GM18873 (cell line): ENCODE measurements at regions not wholly inside any gene's neighbourhood (a gene's known extent, or its start where the extent isn't known, plus 50 kb on each side); places are given as distances from the start of the nearest gene placed in this dataset.

ENCODE experiments used
- ATAC-seq: cut with Tn5 transposase; IDR thresholded peaks from one replicate; pipeline ENCODE4 v1.9.1; 2021; ENCODE audit warnings: mild to moderate bottlenecking, moderate library complexity, moderate number of reproducible peaks; ENCODE audit not compliant: unreplicated experiment, low FRiP score

DNA sequence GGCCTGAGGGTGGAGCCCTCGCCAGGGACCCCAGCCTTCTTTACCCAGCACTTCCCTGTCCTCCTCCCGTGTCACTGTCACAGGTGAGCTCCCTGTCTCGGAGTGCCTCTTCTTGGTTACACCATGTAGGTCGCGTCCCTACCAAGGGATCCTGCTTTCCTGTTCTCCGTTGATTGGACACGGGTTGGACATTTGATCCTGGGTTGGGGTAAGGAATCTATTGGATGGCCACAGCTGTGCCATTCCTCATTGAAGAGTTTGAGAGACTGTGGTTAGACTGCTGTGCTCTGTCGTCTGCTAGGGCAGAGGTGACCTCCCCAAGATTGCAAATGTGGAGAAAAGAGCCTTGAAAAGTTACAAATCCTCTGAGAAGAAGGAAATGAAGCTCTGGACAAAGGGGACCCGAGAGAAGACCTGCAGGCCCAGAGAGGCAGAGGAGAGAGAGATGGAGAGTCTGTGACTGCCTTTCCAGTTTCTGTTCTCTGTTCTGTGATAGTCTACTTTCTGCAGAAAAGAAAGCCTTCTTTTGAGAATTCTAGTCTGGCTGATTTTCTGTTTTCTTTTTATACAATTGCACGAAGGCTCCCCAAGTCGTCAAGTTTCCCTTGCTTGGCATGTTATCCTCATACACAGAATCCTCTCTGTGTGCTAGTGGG is 325.7 kb upstream of the RGMA start:
- no peak for ATAC-seq

DNA sequence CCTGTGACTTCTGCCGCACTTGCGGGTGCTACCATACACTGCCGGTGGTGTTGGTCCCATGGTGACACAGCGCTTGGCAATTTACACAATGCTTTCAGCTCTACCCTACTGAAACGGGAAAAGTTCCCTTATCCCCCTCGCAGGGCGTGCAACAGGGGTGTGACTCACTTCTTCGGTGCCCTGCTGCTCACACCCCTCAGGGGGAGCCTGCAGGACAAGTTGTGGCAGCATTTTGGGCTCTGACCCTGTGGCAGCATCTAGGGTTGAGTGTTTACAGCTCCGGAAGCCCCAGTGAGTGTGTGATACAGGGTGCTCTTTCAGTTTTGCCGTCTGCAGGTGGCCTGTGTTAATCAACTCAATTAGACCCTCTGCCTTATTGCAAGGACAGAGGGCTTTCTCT is 324.7 kb upstream of the RGMA start:
- no peak for ATAC-seq

DNA sequence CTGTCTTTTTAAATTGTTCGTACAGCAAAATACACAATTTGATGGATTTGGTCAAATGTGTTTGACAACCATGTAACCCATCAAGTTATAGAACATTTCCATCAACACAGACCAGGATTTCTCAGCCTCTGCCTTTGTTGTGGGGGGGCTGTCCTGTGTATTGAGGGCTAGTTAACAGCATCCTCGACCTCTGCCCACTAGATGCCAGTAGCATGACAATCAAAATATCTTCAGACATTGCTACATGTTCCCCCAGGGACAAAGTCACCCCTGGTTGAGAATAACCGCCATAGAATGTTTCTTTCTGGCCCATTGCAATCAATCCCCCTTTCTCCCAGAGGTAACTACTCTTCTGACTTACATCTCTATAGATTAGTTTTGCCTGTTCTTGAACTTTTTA is 310.1 kb upstream of the RGMA start:
- ATAC-seq = no peak

DNA sequence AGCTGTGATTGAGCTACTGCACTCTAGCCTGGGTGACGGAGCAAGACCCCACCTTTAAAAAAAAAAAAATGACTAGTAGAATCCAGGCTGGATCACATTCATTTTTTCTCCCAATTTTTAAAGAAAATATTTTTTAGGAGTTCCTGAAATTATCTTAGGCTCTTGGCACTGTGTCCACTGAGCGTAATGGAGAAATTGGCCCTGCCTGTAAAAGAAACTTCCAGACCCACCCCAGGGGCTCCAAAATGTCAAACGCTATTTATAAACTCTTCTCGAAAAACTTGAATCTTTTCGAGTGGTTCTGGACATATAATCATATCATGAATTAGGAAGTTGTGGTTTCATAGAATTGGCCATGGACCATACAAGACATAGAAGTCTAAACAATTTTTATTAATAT is 300.2 kb upstream of the RGMA start:
- no peak for ATAC-seq

DNA sequence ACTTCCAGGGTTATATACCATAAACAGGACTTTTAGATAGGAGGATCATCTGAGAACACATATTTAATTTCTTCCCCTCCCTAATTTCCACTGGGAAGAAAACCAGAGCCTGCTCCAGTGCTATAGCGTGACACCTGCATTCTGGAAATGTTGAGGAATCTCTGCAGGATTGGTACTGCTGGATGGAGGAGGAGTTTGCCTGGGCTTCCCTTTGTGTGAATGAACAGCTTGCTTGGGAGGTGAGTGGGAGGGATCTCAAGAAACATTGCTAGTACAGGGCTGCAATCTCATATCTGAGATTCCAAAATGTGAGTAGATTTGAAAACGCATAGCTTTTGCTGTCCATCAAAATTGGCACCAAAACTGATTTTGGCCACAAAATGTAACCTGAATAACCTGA is 295.9 kb upstream of the RGMA start:
- ATAC-seq = no peak

DNA sequence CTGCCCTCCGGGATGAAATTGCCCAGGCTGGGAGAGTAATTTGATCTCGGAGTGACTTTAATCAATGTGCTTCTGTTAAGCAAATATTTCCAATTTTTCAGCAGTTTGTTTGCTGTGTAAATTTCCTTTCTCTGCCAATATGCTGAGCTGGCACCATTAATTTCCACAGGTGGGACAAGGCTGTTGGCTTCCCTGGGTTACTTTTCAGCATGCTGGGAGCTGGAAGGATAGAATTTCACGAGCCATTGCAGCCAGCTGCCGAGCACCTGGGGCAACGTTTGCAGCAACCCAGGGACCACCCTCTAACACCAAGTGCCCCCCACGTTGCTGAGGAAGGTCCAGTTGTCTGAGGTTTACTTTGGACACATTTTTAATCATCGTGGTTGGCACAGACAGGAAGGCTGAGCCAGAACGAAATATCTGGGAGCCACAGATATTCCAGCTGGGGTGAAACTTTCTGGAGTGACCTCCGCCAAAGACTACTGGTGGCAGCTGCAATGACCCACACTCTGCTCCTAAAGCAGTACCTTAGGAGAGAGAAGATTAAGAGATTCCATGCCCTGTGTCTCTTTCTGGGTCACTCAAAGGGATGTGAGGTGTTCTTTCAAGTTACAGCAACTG is 293.3 kb upstream of the RGMA start:
- ATAC-seq = no peak

DNA sequence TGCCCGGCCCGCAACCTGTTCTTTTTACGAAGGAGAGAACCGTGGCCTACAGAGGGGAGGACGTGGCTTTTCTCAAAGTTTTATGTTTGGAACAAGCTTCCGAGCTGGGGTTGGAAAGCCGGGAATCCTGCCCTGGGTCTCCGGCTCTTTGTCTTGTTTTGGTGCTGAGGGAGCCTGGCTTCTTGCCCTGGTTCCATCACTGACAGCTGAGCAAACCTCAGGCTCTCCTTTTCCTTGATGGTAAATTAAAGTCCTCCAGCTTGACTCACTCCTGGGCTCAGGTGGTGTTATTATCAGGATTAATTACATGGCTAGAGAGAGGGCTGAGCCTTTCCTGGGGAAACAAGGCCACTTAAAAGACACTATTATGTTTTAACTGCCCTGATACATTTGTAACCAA is 289.5 kb upstream of the RGMA start:
- ATAC-seq = no peak

DNA sequence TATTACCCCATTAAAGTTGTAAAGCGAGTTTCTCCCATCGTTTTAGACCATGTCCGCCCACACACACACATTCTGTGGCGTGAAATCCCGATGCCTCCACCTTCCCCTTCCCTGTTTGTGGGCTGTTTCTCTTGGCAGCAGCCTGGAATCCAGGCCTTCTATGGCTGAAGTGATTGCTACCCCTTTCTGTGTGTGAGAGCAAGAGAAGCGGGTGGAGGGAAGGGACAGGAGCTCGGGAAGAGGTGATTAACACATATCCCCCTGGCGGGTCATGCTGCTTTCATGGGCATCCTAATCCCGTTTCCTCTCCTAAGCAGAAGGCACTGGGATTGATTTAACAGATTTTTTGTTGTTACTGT is 283.8 kb upstream of the RGMA start:
- ATAC-seq = no peak

DNA sequence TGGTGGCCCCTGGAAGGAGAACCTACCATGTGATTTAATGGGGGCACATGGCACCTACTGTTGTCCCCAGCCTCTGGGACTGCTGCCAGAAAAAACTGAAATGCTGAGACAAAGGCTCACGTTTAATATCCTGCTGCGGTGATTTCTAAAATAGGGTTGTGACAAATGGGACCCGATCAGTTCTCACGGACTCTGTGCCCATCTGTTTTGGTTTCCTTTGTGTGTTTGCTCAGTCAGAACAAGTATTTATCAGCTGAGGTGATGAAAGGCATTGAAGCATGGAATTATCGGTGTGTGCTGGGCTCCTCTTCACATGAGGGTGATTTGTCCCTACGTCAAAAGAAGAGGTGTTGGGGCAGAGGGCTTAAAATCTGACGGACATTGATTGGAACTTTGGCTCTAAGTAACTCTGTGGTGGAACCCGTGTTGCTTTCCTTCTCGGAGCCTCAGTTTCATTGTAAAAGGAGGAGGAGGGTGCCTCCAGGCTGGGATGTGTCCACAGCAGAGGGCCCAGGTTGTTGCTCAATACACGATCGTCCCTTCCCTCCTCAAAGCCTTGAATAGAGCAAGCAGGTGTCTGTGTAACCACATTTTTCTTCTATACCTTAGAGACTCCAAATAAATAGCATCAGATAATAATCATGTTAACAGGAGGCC is 283.3 kb upstream of the RGMA start:
- no peak for ATAC-seq

DNA sequence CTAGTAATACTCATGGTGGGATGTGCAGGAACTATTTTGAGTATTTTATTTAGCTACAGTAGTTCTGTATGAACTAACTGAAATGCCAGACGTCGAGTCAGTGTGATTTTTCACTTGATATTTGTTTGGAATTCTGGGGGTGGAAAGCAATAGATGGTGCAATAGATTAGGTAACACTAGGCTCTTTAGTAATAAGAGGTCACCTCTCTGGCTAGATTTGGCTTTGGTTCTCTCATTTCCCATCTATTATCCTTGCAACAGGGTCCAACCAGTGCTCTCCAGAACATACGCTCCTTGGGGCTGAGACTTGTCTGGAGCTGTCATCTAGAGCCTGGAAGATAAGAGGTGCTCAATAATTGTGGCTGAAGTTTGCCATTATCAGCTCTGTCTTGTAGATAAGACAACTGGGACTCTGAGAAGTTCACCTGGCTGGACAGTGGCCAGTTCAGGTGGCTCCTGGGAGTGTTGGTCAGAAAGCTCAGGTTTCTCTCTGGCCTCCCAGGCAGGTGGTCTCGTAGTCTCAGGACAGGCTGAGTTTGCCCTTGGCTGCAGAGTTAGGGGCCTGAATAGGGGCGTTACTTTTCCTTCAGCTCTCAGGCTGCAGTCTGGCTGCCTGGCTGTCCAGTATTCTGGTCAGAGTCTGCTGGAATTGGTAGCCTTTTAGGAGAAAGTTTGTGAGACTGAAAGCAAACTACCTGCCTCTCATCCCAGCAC is 277.5 kb upstream of the RGMA start:
- ATAC-seq = no peak

DNA sequence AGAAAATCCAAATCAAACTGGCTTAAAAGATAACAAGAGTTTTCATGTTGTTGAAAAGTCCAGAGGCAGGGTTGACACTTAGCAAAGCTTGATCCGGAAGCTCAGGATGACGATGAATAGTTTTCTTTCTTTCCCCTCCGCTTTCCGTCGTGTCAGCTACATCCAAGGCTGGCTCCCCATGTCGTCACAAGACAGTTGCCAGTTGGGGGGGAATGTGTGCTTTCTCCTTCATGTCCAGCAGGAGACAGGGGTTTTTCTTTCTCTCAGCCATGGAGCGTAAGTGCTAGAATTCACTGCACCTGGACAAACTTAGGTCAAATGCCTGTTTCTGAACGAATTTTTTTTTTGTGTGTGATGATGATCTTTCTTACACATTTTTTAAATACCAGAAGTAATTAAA is 273.8 kb upstream of the RGMA start:
- ATAC-seq = no peak

DNA sequence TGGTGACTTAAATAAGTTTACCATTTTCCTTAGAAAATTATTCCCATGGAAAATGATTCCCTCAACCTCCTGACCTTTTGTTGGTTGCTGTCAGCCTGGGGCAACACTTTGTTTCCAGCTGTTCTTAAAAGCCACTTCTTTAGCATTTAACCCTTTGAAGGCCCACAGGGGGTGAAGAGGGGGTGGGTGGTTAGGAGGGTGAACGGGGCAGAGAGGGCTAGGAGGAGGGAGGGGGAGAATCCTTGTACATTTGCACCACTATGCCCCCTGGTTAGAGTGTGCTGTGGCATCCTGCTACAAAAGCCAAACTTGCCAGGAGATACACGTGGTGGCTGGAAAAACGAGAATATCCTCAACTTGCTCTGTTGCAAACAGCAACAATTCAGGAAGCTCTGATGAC is 273.2 kb upstream of the RGMA start:
- ATAC-seq = no peak

DNA sequence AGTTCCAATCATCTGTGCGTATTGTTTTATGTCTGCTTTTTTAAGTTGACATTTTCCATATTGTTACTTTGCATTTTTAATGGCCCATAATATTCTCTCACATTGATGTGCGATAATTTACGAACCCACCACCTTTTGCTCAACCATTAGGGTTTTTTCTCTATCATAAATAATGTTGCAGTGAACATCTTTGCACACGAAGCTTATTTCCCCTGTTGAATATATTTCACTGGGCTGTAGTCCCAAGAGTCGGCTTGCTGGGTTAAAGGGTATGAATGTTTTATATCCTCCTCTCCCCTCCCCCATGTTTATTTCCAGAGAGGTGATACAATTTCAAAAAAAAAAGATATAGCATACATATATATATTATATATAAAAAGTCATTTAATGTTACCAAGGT is 272.7 kb upstream of the RGMA start:
- no peak for ATAC-seq

DNA sequence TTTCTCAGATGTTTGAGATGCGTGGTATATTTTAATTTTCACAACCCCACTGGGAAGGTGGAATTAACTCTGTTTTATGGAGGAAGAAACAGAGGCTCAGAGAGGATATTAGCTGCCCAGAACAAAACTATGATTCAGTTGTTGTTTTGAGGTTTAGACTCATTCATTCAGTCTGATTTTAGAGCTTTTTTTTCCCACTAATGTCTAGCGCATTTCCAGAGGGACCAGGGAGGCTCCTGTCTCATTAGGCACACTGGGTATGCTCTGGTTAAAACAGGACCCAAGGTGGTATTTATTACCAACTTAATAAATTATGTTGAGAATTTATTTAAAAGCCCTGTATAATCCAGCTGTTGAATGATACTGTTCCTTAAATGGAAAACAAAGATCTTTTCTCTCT is 272.0 kb upstream of the RGMA start:
- no peak for ATAC-seq

DNA sequence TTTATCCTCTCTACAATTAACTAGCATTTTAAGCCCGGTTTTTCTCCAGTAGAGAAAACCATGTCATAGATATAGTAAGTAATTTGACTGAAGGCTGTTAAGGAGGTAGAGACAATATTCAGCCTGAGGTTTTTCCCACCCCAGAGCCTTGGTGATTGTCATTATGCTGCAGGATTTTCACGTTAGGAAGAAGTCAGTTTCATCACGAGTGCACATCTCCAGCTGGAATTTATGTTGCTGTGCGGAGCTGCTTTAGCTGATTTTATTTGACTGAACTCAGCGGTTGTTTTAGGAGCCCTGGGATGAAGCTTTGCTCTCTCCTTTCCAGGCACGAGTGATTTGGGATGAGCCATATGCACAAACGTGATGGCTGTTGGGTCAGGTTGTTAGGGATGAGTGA is 271.3 kb upstream of the RGMA start:
- ATAC-seq = no peak

DNA sequence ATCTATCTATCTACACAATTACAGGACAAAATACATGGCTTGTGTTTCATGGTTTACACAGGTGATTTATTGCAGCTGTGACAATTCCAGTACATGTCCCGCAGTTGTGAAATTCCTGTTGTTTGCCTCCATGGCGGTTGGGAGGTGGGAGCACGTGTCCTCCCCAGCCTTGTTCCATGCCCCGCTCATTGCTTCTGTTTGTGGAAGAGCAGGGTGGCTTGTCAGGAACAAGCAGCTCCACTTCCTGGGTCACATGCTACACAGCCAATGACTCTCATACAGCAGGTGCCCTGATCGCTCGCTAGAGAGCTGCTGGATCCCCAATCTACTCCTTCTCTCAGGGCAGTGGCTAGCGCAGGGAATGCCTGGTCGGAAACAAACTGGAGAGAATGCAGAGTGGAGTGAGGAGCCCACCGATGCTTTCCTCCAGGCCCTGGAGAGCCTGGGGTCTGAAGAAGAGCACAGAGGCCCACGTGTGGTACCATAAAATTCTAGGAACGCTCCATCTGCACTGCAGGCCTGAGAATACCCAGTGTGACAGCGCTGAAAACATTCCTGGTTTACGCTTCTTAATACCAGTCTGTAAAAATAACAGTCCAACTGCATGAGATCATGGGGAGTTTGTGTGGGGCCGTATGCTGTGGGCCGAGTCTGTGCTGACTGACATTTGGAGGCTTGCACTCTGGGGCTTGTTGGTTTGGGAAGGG is 270.6 kb upstream of the RGMA start:
- ATAC-seq = no peak

DNA sequence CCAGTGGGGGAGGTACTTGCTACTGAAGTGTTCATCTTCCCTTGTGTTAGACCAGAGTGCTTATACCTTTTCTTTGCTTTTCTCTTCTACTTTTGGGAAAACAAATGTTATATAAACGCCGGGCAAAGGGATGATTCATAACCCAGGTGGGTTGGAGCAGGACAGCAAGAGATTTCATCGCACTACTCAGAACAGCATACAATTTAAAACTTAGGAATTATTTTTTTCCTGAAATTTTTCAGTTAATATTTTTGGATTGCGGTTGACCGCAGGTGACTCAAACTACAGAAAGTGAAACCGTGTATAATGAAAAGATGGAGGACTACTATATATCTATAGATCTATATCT is 270.0 kb upstream of the RGMA start:
- ATAC-seq = no peak

DNA sequence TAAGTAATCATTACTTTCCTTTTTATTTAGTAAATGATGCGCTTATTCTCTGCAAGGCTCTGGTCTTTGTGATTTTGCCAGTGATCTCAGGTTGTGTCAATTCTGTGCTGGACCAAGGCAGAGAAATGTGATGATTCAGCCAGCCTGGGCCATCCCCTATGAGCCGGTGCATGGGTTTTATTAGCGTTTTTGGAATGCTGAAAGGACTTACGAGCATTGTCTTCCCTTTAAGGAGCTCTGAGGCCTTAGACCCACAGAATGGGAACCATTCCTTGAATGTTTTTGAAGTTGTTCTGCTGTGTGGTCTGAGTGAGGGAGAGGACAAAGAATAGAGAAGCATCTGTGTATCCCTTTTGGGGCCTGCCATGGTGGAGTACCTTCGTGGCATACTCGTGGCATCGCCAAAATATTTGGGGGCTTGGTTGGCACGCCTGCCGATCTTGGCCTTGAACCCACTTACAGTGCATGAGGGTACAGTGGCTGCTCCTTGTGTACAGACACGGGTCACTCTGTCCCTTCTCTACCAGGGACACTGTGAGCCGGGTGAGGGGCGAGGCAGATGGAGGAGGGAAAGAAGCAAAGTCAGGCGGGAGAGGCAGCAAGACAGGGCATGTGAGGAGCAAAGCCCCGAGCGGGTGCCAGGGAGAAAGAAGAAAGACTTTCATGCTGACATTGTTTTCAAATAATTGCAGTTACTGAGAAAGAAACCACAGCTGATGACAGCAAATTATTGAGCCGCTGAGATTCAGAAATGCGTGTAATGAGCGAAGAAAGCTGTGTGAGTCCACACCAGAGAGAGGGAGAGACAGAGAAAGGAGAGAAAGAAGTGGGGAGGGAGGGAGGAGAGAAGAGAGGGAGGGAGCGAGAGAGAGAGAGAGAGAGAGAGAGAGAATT is 269.4 kb upstream of the RGMA start:
- no peak for ATAC-seq

DNA sequence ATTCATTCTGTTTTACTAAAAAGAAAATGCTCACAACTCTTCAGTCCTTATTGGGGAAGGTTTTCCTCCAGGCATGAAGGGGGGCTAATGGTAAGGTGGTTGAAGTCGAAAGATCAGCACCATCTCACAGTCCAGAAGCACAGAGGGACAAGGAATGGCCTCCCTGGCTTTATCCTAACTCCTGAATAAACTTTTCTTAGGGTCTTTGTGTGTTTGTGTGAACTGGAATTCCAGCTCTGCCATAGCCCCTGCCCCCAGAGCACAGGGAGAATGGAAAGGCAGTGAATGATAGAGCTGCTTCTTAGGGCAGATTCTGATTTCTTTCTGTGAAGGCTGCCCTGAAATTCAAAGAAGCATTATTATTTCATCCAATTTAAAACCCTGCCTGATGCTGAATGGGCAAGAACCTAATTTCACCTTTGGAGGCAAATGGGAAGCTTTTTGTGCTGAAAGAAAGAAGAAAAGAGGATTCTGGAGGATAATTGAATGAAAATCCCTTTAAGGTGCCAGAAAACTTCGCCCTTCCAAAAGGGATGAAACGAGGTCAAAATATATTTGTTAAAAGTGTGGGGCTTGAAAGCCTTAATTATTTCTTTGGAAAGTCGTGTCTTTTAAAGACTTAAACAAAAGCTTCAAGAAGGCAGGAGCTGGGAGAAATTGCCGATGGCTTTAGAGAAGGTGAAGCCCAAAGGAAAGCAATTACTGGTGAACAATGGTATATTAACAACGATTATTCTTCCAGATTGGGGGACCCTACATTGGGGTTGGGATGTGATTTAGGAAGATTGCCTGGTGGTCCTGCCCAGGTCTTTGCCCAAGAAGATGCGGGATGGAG is 259.9 kb upstream of the RGMA start:
- no peak for ATAC-seq
